ENCODE measurements at regions not wholly inside any gene's neighbourhood (a gene's known extent, or its start where the extent isn't known, plus 50 kb on each side); places are given as distances from the start of the nearest gene placed in this dataset.

DNA sequence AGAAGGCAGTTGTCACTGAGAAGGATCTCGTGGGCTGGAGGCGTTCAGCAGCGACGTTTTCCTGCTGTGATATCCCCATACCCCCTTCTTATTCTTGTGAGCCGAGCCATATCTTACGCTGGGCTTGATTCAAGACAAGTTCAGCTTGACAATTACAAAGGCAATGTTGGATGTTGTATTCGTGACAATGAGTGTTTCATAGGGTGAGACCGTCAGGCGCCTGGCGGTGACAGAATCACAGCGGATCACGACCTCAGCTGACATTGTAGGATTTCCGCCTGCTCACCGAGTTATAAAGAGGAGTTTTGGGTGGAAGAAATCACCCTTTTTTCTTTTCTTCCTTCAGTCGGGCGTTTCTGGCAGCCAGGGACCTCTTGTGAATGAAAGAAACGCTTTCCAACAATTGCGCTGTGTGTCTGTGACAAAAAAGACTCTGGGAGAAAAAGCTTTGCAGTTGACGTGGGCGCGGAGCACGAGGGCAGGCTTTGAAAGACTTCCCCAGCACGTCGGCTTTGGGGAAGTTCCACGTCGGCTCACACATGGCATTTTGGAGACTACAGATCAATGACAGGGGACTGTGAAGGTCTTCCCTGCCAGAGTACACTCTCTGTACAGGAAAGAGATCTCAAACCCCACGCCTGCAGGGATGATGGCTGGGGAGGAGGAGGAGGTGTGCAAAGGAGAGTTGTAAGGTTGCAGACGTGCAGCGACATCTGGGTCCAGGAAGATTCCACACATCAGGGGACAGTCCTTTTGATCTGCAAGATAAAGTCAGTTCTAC lies 135.4 kb downstream of the CRLF2 start:
- Histone ChIP-seq H3K4me2 (ENCODE audit: low read length) (no peak overlapping the region), H3K9me3 (ENCODE audit: low read length) (no peaks in the 10 kb centered on the region), H3K9ac (ENCODE audit: low read length) (no peak overlapping the region), H3K36me3 (ENCODE audit: low read depth, low read length) (no peaks in the 10 kb centered on the region), H3K4me3 (ENCODE audit: low read length) (no peak overlapping the region), H3K9me2 (replicated peaks; ENCODE audit: low read length) (no peaks in the 10 kb centered on the region), H3K4me1 (ENCODE audit: insufficient read depth, low read length) (no peaks in the 10 kb centered on the region), H3K79me2 (ENCODE audit: low read length) (no peaks in the 10 kb centered on the region), H3F3A (ENCODE audit: low read length, unreplicated experiment) (no peaks in the 10 kb centered on the region), H3K27me3 (ENCODE audit: low read length) (peaks cover 5% of the 10 kb centered on the region; the same call in 1 of the 2 replicates), H4K20me1 (ENCODE audit: low read length) (no peaks in the 10 kb centered on the region), H3K27ac (ENCODE audit: low read length) (no peak overlapping the region), H2AFZ (ENCODE audit: low read length) (no peak overlapping the region)
- POLR2A ChIA-PET (ENCODE audit: unreplicated experiment) = no interaction called here
- DNase-seq (no peak), ATAC-seq (no peak)
- BruUV-seq (replicated peaks) = no TSS peak
- intact Hi-C loops (cut with micrococcal nuclease) = no loop called here
- TF ChIP-seq, protein P1, sequence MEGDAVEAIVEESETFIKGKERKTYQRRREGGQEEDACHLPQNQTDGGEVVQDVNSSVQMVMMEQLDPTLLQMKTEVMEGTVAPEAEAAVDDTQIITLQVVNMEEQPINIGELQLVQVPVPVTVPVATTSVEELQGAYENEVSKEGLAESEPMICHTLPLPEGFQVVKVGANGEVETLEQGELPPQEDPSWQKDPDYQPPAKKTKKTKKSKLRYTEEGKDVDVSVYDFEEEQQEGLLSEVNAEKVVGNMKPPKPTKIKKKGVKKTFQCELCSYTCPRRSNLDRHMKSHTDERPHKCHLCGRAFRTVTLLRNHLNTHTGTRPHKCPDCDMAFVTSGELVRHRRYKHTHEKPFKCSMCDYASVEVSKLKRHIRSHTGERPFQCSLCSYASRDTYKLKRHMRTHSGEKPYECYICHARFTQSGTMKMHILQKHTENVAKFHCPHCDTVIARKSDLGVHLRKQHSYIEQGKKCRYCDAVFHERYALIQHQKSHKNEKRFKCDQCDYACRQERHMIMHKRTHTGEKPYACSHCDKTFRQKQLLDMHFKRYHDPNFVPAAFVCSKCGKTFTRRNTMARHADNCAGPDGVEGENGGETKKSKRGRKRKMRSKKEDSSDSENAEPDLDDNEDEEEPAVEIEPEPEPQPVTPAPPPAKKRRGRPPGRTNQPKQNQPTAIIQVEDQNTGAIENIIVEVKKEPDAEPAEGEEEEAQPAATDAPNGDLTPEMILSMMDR (conservative IDR thresholded peaks at IDR 0.05; ENCODE audit: low read depth, low read length) = no peak
- no peak for TF ChIP-seq EZH2phosphoT487 (IDR thresholded peaks at IDR 0.05; ENCODE audit: borderline replicate concordance, low read length)
- no peak for TF ChIP-seq EZH2 (IDR thresholded peaks at IDR 0.05; ENCODE audit: low read length, unreplicated experiment)
- CTCF ChIA-PET = no interaction called here

GRCh38 chrX:1075741-1076140 lies 136.7 kb downstream of the CRLF2 start:
- H3K9ac ChIP-seq (ENCODE audit: low read length) = no peak overlapping the region
- no peaks in the 10 kb centered on the region for H4K20me1 ChIP-seq (ENCODE audit: low read length)
- no peaks in the 10 kb centered on the region for H3F3A ChIP-seq (ENCODE audit: low read length, unreplicated experiment)
- H3K4me3 ChIP-seq (ENCODE audit: low read length) = no peak overlapping the region
- ChIA-PET POLR2A (ENCODE audit: unreplicated experiment) (no interaction called here), CTCF (no interaction called here)
- ATAC-seq = no peak
- no peaks in the 10 kb centered on the region for H3K4me1 ChIP-seq (ENCODE audit: insufficient read depth, low read length)
- TF ChIP-seq EZH2 (IDR thresholded peaks at IDR 0.05; ENCODE audit: low read length, unreplicated experiment) (no peak), EZH2phosphoT487 (IDR thresholded peaks at IDR 0.05; ENCODE audit: borderline replicate concordance, low read length) (no peak)
- TF ChIP-seq, protein P1 (conservative IDR thresholded peaks at IDR 0.05; ENCODE audit: low read depth, low read length) = no peak
- BruUV-seq (replicated peaks) = no TSS peak
- H3K27ac ChIP-seq (ENCODE audit: low read length) = no peak overlapping the region
- no peaks in the 10 kb centered on the region for H3K9me2 ChIP-seq (replicated peaks; ENCODE audit: low read length)
- H3K27me3 ChIP-seq (ENCODE audit: low read length) = peaks cover 5% of the 10 kb centered on the region; the same call in 1 of the 2 replicates
- DNase-seq = no peak
- no peaks in the 10 kb centered on the region for H3K36me3 ChIP-seq (ENCODE audit: low read depth, low read length)
- H3K9me3 ChIP-seq (ENCODE audit: low read length) = no peaks in the 10 kb centered on the region
- no peak overlapping the region for H3K4me2 ChIP-seq (ENCODE audit: low read length)
- no peak overlapping the region for H2AFZ ChIP-seq (ENCODE audit: low read length)
- H3K79me2 ChIP-seq (ENCODE audit: low read length) = no peaks in the 10 kb centered on the region
- intact Hi-C loops (cut with micrococcal nuclease) = no loop called here

DNA sequence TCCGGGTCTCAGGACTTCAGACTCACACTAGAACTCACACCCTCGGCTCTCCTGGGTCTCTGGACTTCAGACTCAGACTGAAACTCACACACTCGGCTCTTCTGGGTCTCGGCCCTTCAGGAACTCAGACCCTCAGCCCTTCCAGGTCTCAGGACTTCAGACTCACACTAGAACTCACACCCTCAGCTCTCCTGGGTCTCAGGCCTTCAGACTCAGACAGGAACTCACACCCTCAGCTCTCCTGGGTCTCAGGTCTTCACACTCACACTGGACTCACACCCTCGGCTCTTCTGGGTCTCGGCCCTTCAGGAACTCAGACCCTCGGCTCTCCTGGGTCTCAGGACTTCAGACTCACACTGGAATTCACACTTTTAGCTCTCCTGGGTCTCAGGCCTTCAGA lies 137.3 kb downstream of the CRLF2 start:
- H3K4me2 ChIP-seq (ENCODE audit: low read length) = no peak overlapping the region
- TF ChIP-seq EZH2 (IDR thresholded peaks at IDR 0.05; ENCODE audit: low read length, unreplicated experiment) (no peak), EZH2phosphoT487 (IDR thresholded peaks at IDR 0.05; ENCODE audit: borderline replicate concordance, low read length) (no peak)
- TF ChIP-seq, protein P1 (conservative IDR thresholded peaks at IDR 0.05; ENCODE audit: low read depth, low read length) = no peak
- H3K79me2 ChIP-seq (ENCODE audit: low read length) = no peaks in the 10 kb centered on the region
- peaks cover 5% of the 10 kb centered on the region; the same call in 1 of the 2 replicates for H3K27me3 ChIP-seq (ENCODE audit: low read length)
- CTCF ChIA-PET = no interaction called here
- POLR2A ChIA-PET (ENCODE audit: unreplicated experiment) = no interaction called here
- no TSS peak for BruUV-seq (replicated peaks)
- H3F3A ChIP-seq (ENCODE audit: low read length, unreplicated experiment) = no peaks in the 10 kb centered on the region
- H4K20me1 ChIP-seq (ENCODE audit: low read length) = no peaks in the 10 kb centered on the region
- H3K9ac ChIP-seq (ENCODE audit: low read length) = no peak overlapping the region
- no peaks in the 10 kb centered on the region for H3K9me3 ChIP-seq (ENCODE audit: low read length)
- DNase-seq (no peak), ATAC-seq (no peak)
- H2AFZ ChIP-seq (ENCODE audit: low read length) = no peak overlapping the region
- no peaks in the 10 kb centered on the region for H3K9me2 ChIP-seq (replicated peaks; ENCODE audit: low read length)
- H3K27ac ChIP-seq (ENCODE audit: low read length) = no peak overlapping the region
- intact Hi-C loops (cut with micrococcal nuclease) = no loop called here
- no peaks in the 10 kb centered on the region for H3K4me1 ChIP-seq (ENCODE audit: insufficient read depth, low read length)
- H3K4me3 ChIP-seq (ENCODE audit: low read length) = no peak overlapping the region
- H3K36me3 ChIP-seq (ENCODE audit: low read depth, low read length) = no peaks in the 10 kb centered on the region

All from PC-3 (cell line).